Prostate gland (tissue), 1 donor: ENCODE measurements at regions not wholly inside any gene's neighbourhood (a gene's known extent, or its start where the extent isn't known, plus 50 kb on each side); places are given as distances from the start of the nearest gene placed in this dataset.

ENCODE experiments used
- POLR2A ChIP-seq: fragments of 450-650 bp; IDR thresholded peaks from one replicate; pipeline ENCODE4 v1.6.1; 2016; ENCODE audit warnings: antibody characterized with exemption, mild to moderate bottlenecking
- POLR2AphosphoS5 ChIP-seq: sonication (generic); formaldehyde crosslinking; IDR thresholded peaks from one replicate; pipeline ENCODE4 v1.6.1; 2017; ENCODE audit warnings: antibody characterized with exemption

DNA sequence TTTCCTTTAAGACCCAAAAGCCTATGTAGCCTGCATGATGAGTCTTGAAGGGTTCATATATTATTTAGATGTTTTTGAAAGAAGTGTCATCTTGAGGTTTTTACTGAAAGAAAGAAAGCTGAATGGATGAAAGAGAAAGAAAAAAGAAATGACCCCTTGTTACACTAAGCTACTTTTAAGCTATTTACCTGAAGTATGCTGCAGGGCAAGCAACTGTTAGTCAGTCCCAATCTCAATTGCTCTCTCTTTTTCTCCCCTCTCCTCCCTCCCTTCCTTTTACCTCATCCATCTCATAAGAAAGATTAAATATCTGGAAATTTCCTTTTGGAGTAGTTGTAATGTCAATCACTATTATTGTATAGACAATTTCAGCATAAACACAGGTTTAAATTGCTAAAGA, 512.4 kb downstream of the TMTC2 start:
- TF ChIP-seq POLR2AphosphoS5 (no peak), POLR2A (no peak)
